Stomach (tissue), 4 donors: ENCODE measurements at regions not wholly inside any gene's neighbourhood (a gene's known extent, or its start where the extent isn't known, plus 50 kb on each side); places are given as distances from the start of the nearest gene placed in this dataset.

Experiments used
- EP300 ChIP-seq: sonication (generic); formaldehyde crosslinking; IDR thresholded peaks from one replicate; pipeline ENCODE4 v1.6.1; 2017; ENCODE audit warnings: antibody characterized with exemption
- TF ChIP-seq, protein P1 (sequence below), 7 experiments: fragments of 450-650 bp in 4 of 7; fragments of 200-600 bp in 3 of 7; sonication (generic) in 3 of 7; IDR thresholded peaks; one replicate each; pipeline ENCODE4 v1.5.1; 2016 to 2019; ENCODE audit warnings: antibody characterized with exemption in 7 of 7, control low read depth in 2 of 7, mild to moderate bottlenecking in 1 of 7

DNA sequence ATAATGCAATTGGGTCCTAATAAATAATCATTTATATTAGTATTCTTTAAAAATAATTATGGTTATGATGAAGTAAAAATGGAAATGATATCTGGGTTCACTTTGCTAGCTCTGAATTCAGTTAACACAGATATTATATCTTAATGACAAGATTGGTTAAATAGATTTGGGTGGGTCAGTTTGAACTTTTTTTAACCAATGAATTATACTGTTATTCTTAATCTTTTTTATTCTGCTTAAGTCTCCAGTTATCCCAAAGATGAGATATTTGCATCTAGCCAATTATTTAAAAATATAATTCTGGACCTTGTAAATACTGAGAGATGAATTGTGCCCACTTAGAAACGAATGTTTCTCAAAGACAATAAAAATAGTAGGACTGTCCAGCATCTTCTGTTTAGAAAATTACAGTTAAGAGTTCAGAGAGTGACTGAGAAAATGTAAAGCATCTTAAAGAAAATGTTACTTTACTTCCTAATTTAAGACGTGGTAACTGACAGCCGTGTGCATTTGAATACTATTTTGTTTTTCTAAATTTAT is 345.2 kb downstream of the USP25 start:
- TF ChIP-seq, protein P1, sequence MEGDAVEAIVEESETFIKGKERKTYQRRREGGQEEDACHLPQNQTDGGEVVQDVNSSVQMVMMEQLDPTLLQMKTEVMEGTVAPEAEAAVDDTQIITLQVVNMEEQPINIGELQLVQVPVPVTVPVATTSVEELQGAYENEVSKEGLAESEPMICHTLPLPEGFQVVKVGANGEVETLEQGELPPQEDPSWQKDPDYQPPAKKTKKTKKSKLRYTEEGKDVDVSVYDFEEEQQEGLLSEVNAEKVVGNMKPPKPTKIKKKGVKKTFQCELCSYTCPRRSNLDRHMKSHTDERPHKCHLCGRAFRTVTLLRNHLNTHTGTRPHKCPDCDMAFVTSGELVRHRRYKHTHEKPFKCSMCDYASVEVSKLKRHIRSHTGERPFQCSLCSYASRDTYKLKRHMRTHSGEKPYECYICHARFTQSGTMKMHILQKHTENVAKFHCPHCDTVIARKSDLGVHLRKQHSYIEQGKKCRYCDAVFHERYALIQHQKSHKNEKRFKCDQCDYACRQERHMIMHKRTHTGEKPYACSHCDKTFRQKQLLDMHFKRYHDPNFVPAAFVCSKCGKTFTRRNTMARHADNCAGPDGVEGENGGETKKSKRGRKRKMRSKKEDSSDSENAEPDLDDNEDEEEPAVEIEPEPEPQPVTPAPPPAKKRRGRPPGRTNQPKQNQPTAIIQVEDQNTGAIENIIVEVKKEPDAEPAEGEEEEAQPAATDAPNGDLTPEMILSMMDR (IDR thresholded peaks at IDR 0.05), result no peak
- no peak for TF ChIP-seq EP300
